Mucosa of descending colon (tissue), 3 donors: ENCODE measurements at regions not wholly inside any gene's neighbourhood (a gene's known extent, or its start where the extent isn't known, plus 50 kb on each side); places are given as distances from the start of the nearest gene placed in this dataset.

Experiments used
- ATAC-seq: fragments of 200-7000 bp; cut with Tn5 transposase; one replicate; pipeline ENCODE4 v1.9.1; 2020; ENCODE audit warnings: mild to moderate bottlenecking, moderate library complexity
- DNase-seq, 3 donors: peaks; one replicate each; pipeline ENCODE4 v3.0.0-alpha.2; 2020
- H3K36me3 ChIP-seq: fragments of 200-600 bp; one replicate; pipeline ENCODE4 v1.8.0; 2021; ENCODE audit warnings: low read depth, mild to moderate bottlenecking
- H3K4me1 ChIP-seq: fragments of 200-600 bp; one replicate; pipeline ENCODE4 v1.8.0; 2021; ENCODE audit warnings: low read depth, mild to moderate bottlenecking
- H3K4me3 ChIP-seq: fragments of 200-600 bp; one replicate; pipeline ENCODE4 v1.8.0; 2021; ENCODE audit warnings: mild to moderate bottlenecking
- H3K9me3 ChIP-seq: fragments of 200-600 bp; one replicate; pipeline ENCODE4 v1.8.0; 2021; ENCODE audit warnings: mild to moderate bottlenecking
- intact Hi-C, 2 donors: fragments of 100-400 bp; cut with DNase I in 1 of 2; cut with micrococcal nuclease in 1 of 2; formaldehyde crosslinking; loops; one replicate each; pipeline versions ENCODE4 v1.11.0 to v1.11.1; 2022; cut with DNase I, micrococcal nuclease
- TF ChIP-seq, protein P1 (sequence below): fragments of 200-600 bp; IDR thresholded peaks from one replicate; pipeline ENCODE4 v1.8.0; 2022; ENCODE audit warnings: antibody characterized with exemption, mild to moderate bottlenecking
- donor health status: DM: no; HTN: no; CAD: no; lungs with moderate emphysema.
- donor health status: DM: no; HTN: no; CAD: no.
- donor health status: DM: no; HTN: yes; CAD: no.

DNA sequence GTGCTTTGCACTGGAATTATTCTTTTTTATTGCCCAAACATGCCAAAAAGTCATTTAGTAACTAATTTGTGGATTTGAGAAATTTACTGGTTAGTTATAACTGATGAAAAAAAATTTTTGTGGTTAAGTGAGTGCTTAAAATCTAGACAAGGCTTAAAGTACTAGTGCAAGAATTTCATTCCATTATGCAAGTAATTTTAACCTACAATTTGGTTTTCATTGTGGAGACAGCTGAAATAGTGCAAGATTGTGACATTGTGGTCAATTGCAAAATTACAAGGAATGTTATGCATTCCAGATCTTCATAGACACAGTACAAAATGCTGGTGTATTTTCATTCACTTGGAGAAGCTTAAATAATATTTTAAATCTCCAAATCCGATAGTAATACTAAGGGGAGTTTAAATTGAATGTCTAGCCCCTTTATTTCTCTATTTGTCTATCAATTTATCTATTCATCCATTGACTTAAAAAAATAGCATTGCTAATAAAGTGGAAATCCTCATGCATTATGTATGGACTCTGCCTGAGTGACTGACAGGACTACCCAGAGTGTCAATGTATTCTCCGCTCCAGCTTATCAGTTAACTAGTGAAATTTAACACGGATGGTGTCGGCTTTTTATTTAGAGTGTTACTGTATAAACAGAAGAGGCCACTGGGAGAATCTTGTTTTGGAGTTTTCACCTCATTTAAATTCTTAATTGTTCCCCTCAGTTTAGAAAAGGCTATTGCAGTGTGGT is 125.9 kb downstream of the ALX1 start:
- TF ChIP-seq, protein P1, sequence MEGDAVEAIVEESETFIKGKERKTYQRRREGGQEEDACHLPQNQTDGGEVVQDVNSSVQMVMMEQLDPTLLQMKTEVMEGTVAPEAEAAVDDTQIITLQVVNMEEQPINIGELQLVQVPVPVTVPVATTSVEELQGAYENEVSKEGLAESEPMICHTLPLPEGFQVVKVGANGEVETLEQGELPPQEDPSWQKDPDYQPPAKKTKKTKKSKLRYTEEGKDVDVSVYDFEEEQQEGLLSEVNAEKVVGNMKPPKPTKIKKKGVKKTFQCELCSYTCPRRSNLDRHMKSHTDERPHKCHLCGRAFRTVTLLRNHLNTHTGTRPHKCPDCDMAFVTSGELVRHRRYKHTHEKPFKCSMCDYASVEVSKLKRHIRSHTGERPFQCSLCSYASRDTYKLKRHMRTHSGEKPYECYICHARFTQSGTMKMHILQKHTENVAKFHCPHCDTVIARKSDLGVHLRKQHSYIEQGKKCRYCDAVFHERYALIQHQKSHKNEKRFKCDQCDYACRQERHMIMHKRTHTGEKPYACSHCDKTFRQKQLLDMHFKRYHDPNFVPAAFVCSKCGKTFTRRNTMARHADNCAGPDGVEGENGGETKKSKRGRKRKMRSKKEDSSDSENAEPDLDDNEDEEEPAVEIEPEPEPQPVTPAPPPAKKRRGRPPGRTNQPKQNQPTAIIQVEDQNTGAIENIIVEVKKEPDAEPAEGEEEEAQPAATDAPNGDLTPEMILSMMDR = no peak
- ATAC-seq (no peak), DNase-seq (no peak)
- Histone ChIP-seq H3K9me3 (no peaks in the 10 kb centered on the region), H3K36me3 (no peaks in the 10 kb centered on the region), H3K4me1 (no peaks in the 10 kb centered on the region), H3K4me3 (no peak overlapping the region)
- intact Hi-C loops = no loop called here

DNA sequence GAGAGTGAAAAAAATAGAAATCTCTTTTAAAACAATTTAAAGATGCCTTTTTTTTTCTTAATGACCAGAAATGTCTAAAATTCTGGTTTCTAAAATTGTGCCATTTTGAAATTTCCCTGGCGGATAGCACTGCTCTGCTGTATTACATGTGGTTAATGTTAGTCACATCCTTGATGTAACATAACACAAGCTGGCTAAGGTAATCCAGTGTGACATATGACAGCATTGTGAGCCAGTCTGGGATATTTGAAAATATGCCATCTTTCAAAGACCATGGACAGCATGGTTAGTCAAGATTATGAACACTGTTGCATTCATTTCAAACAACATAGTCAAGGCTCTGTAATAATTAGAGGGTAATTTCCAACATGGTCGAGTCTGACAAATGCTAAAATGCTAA is 133.2 kb downstream of the ALX1 start:
- no peaks in the 10 kb centered on the region for H3K9me3 ChIP-seq
- TF ChIP-seq, protein P1 = no peak
- no peak for ATAC-seq
- H3K4me3 ChIP-seq = no peak overlapping the region
- no peaks in the 10 kb centered on the region for H3K36me3 ChIP-seq
- intact Hi-C loops = no loop called here
- DNase-seq = no peak
- no peaks in the 10 kb centered on the region for H3K4me1 ChIP-seq

DNA sequence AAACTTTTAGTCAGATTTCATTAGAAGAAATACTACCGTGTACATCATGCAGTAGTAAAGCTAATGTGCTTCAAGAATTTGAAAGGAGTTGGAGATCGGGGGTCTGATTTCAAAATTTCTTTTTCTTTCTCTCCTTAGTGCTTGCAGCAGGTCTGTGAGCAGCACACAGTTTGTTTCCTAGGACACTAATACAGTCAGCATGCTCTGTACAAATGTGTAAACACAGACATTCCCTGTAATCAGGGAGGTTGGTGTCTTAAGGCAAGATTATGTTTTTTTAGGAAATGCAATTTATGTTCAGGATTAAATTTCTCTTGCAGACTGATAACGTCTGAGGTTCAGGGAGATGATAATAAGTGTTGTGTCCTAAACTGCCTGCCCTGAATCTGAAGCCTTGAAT is 142.7 kb downstream of the ALX1 start:
- no peak overlapping the region for H3K4me3 ChIP-seq
- TF ChIP-seq, protein P1 = no peak
- H3K9me3 ChIP-seq = no peaks in the 10 kb centered on the region
- ATAC-seq (no peak), DNase-seq (no peak)
- H3K36me3 ChIP-seq = no peaks in the 10 kb centered on the region
- intact Hi-C loops = no loop called here
- H3K4me1 ChIP-seq = no peaks in the 10 kb centered on the region

DNA sequence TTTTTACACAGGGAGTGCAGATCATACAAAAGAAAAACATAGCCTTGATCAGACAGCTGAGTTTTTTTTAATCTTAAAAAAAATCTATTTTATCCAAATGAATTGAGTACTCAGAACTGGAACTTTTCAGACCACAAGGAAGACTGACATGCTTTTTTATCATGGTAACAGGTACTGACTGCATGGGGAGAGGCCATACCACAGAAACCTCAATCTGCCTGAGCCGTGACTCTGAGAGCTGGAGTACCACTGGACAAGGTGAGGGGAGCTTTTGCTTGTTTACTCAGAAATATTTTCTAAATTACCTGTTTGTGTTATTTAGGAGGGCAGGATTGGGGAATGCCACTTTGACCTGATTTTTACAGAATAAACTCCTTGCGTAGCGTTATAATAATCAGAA is 143.9 kb downstream of the ALX1 start:
- H3K36me3 ChIP-seq = no peaks in the 10 kb centered on the region
- DNase-seq (no peak), ATAC-seq (no peak)
- no peaks in the 10 kb centered on the region for H3K4me1 ChIP-seq
- intact Hi-C loops = no loop called here
- no peak overlapping the region for H3K4me3 ChIP-seq
- H3K9me3 ChIP-seq = no peaks in the 10 kb centered on the region
- TF ChIP-seq, protein P1 = no peak

DNA sequence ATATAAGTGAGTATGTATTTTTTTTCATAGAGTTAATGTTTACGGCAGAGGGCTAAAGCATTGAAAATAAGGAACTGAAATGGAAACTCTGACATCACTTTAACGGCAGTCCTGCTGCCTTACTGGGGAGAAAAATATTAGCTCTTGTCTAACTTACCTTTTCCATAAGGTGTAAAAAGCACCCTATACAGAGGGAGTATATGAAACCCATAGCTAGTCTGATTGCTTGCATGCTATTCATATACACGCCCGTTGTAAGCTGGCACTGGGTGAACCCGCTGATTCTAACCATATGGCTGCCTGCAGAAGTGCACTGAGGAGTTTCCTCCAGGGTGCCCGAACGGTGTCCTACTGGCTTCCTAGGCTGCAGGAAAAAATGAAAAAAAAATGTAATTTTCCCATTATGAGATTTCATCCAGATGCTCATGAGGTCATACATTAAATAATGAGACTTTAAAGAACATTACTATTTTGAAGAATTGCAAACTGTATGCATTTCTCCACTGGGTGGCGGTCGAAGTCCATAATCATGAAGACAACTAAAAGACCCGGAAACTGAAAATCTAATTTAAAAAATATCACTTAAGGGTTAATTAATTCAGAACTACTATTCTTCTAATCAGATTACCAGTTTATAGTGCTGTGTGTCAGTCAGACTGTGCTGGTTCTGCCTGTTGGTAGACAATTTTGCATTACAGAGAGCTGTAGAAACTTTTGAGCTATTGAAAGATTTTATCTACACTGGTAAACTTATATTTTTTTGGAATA is 144.7 kb downstream of the ALX1 start:
- peak in 1 of 3 donors; percentile 84 for DNase-seq
- TF ChIP-seq, protein P1 = no peak
- intact Hi-C loops = no loop called here
- Histone ChIP-seq H3K4me1 (no peaks in the 10 kb centered on the region), H3K4me3 (no peak overlapping the region), H3K36me3 (no peaks in the 10 kb centered on the region), H3K9me3 (no peaks in the 10 kb centered on the region)
- ATAC-seq = peak; percentile 60
